A549 (cell line): ENCODE measurements at regions not wholly inside any gene's neighbourhood (a gene's known extent, or its start where the extent isn't known, plus 50 kb on each side); places are given as distances from the start of the nearest gene placed in this dataset.

ENCODE experiments used
- CBX2 ChIP-seq: fragments of 200-600 bp; sonication (generic); IDR thresholded peaks from 2 replicates; pipeline ENCODE4 v1.6.1; 2016; ENCODE audit warnings: low read depth, mild to moderate bottlenecking, borderline replicate concordance
- CHD2 ChIP-seq: fragments of 150-350 bp; IDR thresholded peaks from 2 replicates; pipeline ENCODE4 v1.6.1; 2014; ENCODE audit warnings: low read length; ENCODE audit not compliant: partially characterized antibody
- CTCF ChIP-seq: fragments of >200 bp; sonication (Bioruptor Twin); formaldehyde crosslinking; IDR thresholded peaks from 3 replicates; pipeline ENCODE4 v1.5.1; 2016
- EP300 ChIP-seq, 2 experiments: fragments of >200 bp; sonication (Bioruptor Twin); formaldehyde crosslinking; IDR thresholded peaks; 2 replicates in 1 of 2; 3 replicates in 1 of 2; pipeline ENCODE4 v1.6.1; 2016 to 2017
- HDAC2 ChIP-seq: fragments of 200-600 bp; sonication (generic); IDR thresholded peaks from 2 replicates; pipeline ENCODE4 v1.6.1; 2016
- HEYL ChIP-seq: fragments of 250-450 bp; sonication (Bioruptor Pico); IDR thresholded peaks from 2 replicates; pipeline ENCODE4 v1.8.0; 2021; ENCODE audit warnings: mild to moderate bottlenecking, moderate library complexity
- JUN ChIP-seq, 2 experiments: fragments of >200 bp; sonication (Bioruptor Twin); formaldehyde crosslinking; IDR thresholded peaks; 2 replicates in 1 of 2; 3 replicates in 1 of 2; pipeline ENCODE4 v1.6.1; 2016 to 2017
- JUNB ChIP-seq: fragments of >200 bp; sonication (Bioruptor Twin); formaldehyde crosslinking; IDR thresholded peaks from 2 replicates; pipeline ENCODE4 v1.6.1; 2016
- KDM1A ChIP-seq: fragments of 200-600 bp; sonication (generic); IDR thresholded peaks from 2 replicates; pipeline ENCODE4 v1.6.1; 2016; ENCODE audit warnings: low read depth, mild to moderate bottlenecking
- MAX ChIP-seq: IDR thresholded peaks from 2 replicates; pipeline ENCODE4 v1.6.1; 2012
- MAZ ChIP-seq: fragments of 150-350 bp; IDR thresholded peaks from 2 replicates; pipeline ENCODE4 v1.6.1; 2014; ENCODE audit warnings: antibody characterized with exemption, low read depth, low read length, borderline replicate concordance
- POLR2A ChIP-seq: IDR thresholded peaks from 2 replicates; pipeline ENCODE4 v1.6.1; 2012; ENCODE audit warnings: mild to moderate bottlenecking, low read length
- RFX5 ChIP-seq: fragments of 450-650 bp; IDR thresholded peaks from 2 replicates; pipeline ENCODE4 v1.7.1; 2014; ENCODE audit warnings: antibody characterized with exemption, mild to moderate bottlenecking, moderate library complexity

- TF ChIP-seq CTCF (no peak), HEYL (CRISPR knock-in tag) (no peak), JUN (IDR thresholded peaks at IDR 0.05) (no peak), JUNB (no peak), CHD2 (no peak), MAX (no peak), HDAC2 (no peak), MAZ (no peak), POLR2A (no peak), RFX5 (no peak), EP300 (IDR thresholded peaks at IDR 0.05) (no peak), CBX2 (no peak), KDM1A (no peak)
These were observed 83.1 kb downstream of the CPXCR1 start for GRCh38 chrX:88830111-88830510.
